ENCODE measurements at regions not wholly inside any gene's neighbourhood (a gene's known extent, or its start where the extent isn't known, plus 50 kb on each side); places are given as distances from the start of the nearest gene placed in this dataset.

DNA sequence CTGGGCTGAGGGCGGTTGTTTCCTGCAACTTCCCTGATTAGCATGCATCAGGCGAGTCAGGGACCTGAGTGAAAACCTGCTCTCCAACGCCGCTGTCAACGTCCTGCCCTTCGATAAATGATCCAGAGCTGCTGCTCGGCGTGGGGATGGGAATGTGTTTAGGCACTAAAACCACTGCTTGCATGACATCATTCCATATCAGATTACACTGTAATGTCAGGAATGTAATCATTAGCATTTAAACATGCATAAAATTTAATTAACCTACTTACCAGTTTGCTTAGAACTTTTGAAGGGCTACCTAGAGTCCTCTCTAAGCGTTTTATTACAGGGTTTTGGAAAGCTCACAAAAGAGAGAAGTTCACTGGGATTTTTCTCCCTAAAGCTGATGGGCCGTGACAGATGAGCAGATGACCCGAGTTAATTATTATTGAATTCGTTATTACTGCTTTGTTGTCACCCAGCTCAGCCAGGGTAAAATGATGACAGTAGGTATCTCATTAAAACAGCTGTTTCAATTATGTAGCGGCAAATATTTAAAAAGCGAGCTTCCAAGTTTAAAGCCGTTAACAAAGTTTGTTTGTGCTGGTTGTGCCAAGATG lies 685.6 kb upstream of the SALL3 start:
- Histone ChIP-seq H2AFZ (ENCODE audit: low read depth, low read length) (no peak overlapping the region), H3K4me2 (ENCODE audit: low read length, poor library complexity, severe bottlenecking) (no peak overlapping the region), H3K9me3 (ENCODE audit: control insufficient read depth, low read length) (peaks cover 6% of the 10 kb centered on the region), H2BK5ac (ENCODE audit: low read depth, low read length, poor library complexity, severe bottlenecking) (no peak overlapping the region), H2BK120ac (ENCODE audit: low read depth, low read length) (no peak overlapping the region), H3K4ac (ENCODE audit: low read depth in 1 of 2, low read length in 2 of 2) (no peak overlapping the region), H3K27me3 (ENCODE audit: control insufficient read depth in 1 of 2, insufficient read depth in 1 of 2, low read length in 2 of 2) (no peaks in the 10 kb centered on the region), H3K23ac (ENCODE audit: low read length in 2 of 2) (no peak overlapping the region), H3K14ac (ENCODE audit: low read length in 2 of 2) (no peak overlapping the region), H2BK15ac (ENCODE audit: low read depth, poor library complexity, severe bottlenecking) (no peak overlapping the region), H3K18ac (ENCODE audit: low read depth in 1 of 2, low read length in 2 of 2) (no peak overlapping the region), H3K36me3 (ENCODE audit: control insufficient read depth in 1 of 2, insufficient read depth in 2 of 2, low read depth in 1 of 2, low read length in 2 of 2) (no peaks in the 10 kb centered on the region), H3K9ac (ENCODE audit: low read length) (no peak overlapping the region), H3K27ac (ENCODE audit: low read length, poor library complexity, severe bottlenecking) (no peak overlapping the region), H3K4me1 (ENCODE audit: control insufficient read depth, insufficient read depth, low read depth, low read length) (peaks cover 2% of the 10 kb centered on the region), H4K91ac (ENCODE audit: low read length) (no peak overlapping the region), H3K79me1 (replicated peaks; ENCODE audit: low read length, poor library complexity, severe bottlenecking) (no peaks in the 10 kb centered on the region), H2AK5ac (ENCODE audit: low read length, severe bottlenecking) (no peak overlapping the region), H3K4me3 (ENCODE audit: insufficient read depth in 1 of 2, low read depth in 1 of 2, low read length in 2 of 2) (no peak overlapping the region), H4K8ac (ENCODE audit: low read length) (no peak overlapping the region), H2BK12ac (ENCODE audit: low read length in 2 of 2) (no peak overlapping the region)
- 67% methylated on average over 9 of the region's 15 CpGs for WGBS
- DNase-seq = no peak

DNA sequence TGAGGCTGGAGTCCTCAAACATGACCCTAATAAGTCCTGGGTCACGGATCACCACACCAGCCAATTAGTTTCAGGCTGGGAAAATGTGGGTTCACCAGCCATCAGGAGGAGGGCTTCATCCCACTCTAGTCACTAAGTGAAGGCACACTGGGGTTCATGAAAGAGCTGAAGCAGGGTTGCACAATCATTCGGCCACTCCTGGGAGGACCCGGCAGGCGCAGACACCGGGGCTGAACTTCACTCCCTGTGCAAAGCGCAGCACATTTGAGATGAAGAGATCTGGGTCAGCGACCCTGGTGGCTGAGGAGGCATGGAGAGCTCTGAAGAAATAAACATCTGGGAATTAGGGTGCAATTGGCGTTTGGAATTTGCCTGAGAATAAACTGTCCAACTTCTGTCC lies 684.4 kb upstream of the SALL3 start:
- Histone ChIP-seq H4K91ac (ENCODE audit: low read length) (no peak overlapping the region), H2BK15ac (ENCODE audit: low read depth, poor library complexity, severe bottlenecking) (no peak overlapping the region), H3K9ac (ENCODE audit: low read length) (no peak overlapping the region), H3K14ac (ENCODE audit: low read length in 2 of 2) (no peak overlapping the region), H2AK5ac (ENCODE audit: low read length, severe bottlenecking) (no peak overlapping the region), H3K27ac (ENCODE audit: low read length, poor library complexity, severe bottlenecking) (no peak overlapping the region), H3K18ac (ENCODE audit: low read depth in 1 of 2, low read length in 2 of 2) (no peak overlapping the region), H3K4me3 (ENCODE audit: insufficient read depth in 1 of 2, low read depth in 1 of 2, low read length in 2 of 2) (no peak overlapping the region), H3K79me1 (replicated peaks; ENCODE audit: low read length, poor library complexity, severe bottlenecking) (no peaks in the 10 kb centered on the region), H2BK5ac (ENCODE audit: low read depth, low read length, poor library complexity, severe bottlenecking) (no peak overlapping the region), H3K9me3 (ENCODE audit: control insufficient read depth, low read length) (peaks cover 3% of the 10 kb centered on the region), H2BK12ac (ENCODE audit: low read length in 2 of 2) (no peak overlapping the region), H3K23ac (ENCODE audit: low read length in 2 of 2) (no peak overlapping the region), H3K27me3 (ENCODE audit: control insufficient read depth in 1 of 2, insufficient read depth in 1 of 2, low read length in 2 of 2) (no peaks in the 10 kb centered on the region), H3K4ac (ENCODE audit: low read depth in 1 of 2, low read length in 2 of 2) (no peak overlapping the region), H3K4me1 (ENCODE audit: control insufficient read depth, insufficient read depth, low read depth, low read length) (peaks cover 2% of the 10 kb centered on the region), H3K4me2 (ENCODE audit: low read length, poor library complexity, severe bottlenecking) (no peak overlapping the region), H4K8ac (ENCODE audit: low read length) (no peak overlapping the region), H2AFZ (ENCODE audit: low read depth, low read length) (no peak overlapping the region), H3K36me3 (ENCODE audit: control insufficient read depth in 1 of 2, insufficient read depth in 2 of 2, low read depth in 1 of 2, low read length in 2 of 2) (no peaks in the 10 kb centered on the region), H2BK120ac (ENCODE audit: low read depth, low read length) (no peak overlapping the region)
- WGBS = 60% methylated on average over 8 of the region's 8 CpGs
- DNase-seq = no peak

DNA sequence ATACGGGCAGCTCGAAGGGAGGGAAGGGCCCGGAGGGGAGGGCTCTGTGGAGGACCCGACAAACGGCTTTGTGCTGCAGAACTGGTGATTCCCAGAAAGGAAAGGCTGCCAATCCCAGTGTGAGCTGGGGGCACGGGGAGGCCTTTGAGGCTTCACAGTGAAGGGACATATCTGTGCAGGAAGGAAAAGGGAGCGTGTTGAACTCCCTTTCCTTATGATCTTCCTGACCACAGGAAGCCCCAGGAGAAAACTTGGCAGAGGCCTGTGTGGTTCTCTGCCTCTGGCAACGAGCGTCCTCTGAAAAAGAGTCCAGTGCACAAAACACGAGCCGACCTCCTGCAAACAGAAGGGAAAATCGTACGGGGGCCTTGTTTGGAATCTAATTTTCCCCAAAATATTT lies 683.5 kb upstream of the SALL3 start:
- no peak overlapping the region for H2BK15ac ChIP-seq (ENCODE audit: low read depth, poor library complexity, severe bottlenecking)
- H2AK5ac ChIP-seq (ENCODE audit: low read length, severe bottlenecking) = no peak overlapping the region
- H3K18ac ChIP-seq (ENCODE audit: low read depth in 1 of 2, low read length in 2 of 2) = no peak overlapping the region
- H3K27ac ChIP-seq (ENCODE audit: low read length, poor library complexity, severe bottlenecking) = no peak overlapping the region
- H3K27me3 ChIP-seq (ENCODE audit: control insufficient read depth in 1 of 2, insufficient read depth in 1 of 2, low read length in 2 of 2) = no peaks in the 10 kb centered on the region
- H4K8ac ChIP-seq (ENCODE audit: low read length) = no peak overlapping the region
- no peak overlapping the region for H2BK120ac ChIP-seq (ENCODE audit: low read depth, low read length)
- H3K36me3 ChIP-seq (ENCODE audit: control insufficient read depth in 1 of 2, insufficient read depth in 2 of 2, low read depth in 1 of 2, low read length in 2 of 2) = no peaks in the 10 kb centered on the region
- H3K4me1 ChIP-seq (ENCODE audit: control insufficient read depth, insufficient read depth, low read depth, low read length) = peaks cover 2% of the 10 kb centered on the region
- H3K79me1 ChIP-seq (replicated peaks; ENCODE audit: low read length, poor library complexity, severe bottlenecking) = no peaks in the 10 kb centered on the region
- no peak overlapping the region for H2AFZ ChIP-seq (ENCODE audit: low read depth, low read length)
- H3K9ac ChIP-seq (ENCODE audit: low read length) = no peak overlapping the region
- DNase-seq = no peak
- 86% methylated on average over 11 of the region's 13 CpGs for WGBS
- no peak overlapping the region for H3K23ac ChIP-seq (ENCODE audit: low read length in 2 of 2)
- no peak overlapping the region for H4K91ac ChIP-seq (ENCODE audit: low read length)
- no peak overlapping the region for H3K4me2 ChIP-seq (ENCODE audit: low read length, poor library complexity, severe bottlenecking)
- H3K9me3 ChIP-seq (ENCODE audit: control insufficient read depth, low read length) = peaks cover under 1% of the 10 kb centered on the region
- H3K4me3 ChIP-seq (ENCODE audit: insufficient read depth in 1 of 2, low read depth in 1 of 2, low read length in 2 of 2) = no peak overlapping the region
- H3K14ac ChIP-seq (ENCODE audit: low read length in 2 of 2) = no peak overlapping the region
- no peak overlapping the region for H3K4ac ChIP-seq (ENCODE audit: low read depth in 1 of 2, low read length in 2 of 2)
- H2BK5ac ChIP-seq (ENCODE audit: low read depth, low read length, poor library complexity, severe bottlenecking) = no peak overlapping the region
- no peak overlapping the region for H2BK12ac ChIP-seq (ENCODE audit: low read length in 2 of 2)

DNA sequence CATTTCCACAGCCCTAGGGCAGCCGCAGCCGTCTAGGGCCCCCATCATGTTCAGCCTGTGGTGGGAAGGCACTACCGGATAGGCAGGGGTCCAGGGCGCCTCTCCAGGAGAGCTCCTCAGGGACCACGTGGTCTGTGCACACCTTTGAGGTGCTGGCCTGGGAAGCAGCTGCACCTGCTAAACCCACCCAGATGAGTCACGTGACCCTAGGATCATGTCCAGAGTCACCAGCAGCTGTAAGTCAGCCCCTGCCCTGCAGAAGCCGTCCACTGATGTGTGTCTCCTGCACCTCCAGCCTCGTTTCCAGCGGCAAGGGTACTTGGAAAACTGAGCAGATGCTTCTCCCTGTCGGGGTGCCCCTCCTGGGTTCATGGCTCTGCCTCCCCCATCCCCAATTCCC lies 682.6 kb upstream of the SALL3 start:
- Histone ChIP-seq H3K27ac (ENCODE audit: low read length, poor library complexity, severe bottlenecking) (no peak overlapping the region), H3K79me1 (replicated peaks; ENCODE audit: low read length, poor library complexity, severe bottlenecking) (no peaks in the 10 kb centered on the region), H2AK5ac (ENCODE audit: low read length, severe bottlenecking) (no peak overlapping the region), H3K27me3 (ENCODE audit: control insufficient read depth in 1 of 2, insufficient read depth in 1 of 2, low read length in 2 of 2) (no peaks in the 10 kb centered on the region), H2BK15ac (ENCODE audit: low read depth, poor library complexity, severe bottlenecking) (no peak overlapping the region), H3K4me3 (ENCODE audit: insufficient read depth in 1 of 2, low read depth in 1 of 2, low read length in 2 of 2) (peak overlapping the region in 1 of 2 experiments; percentile 37), H2BK120ac (ENCODE audit: low read depth, low read length) (no peak overlapping the region), H2BK12ac (ENCODE audit: low read length in 2 of 2) (no peak overlapping the region), H3K4me1 (ENCODE audit: control insufficient read depth, insufficient read depth, low read depth, low read length) (peaks cover 2% of the 10 kb centered on the region), H3K9me3 (ENCODE audit: control insufficient read depth, low read length) (no peaks in the 10 kb centered on the region), H3K4ac (ENCODE audit: low read depth in 1 of 2, low read length in 2 of 2) (no peak overlapping the region), H3K14ac (ENCODE audit: low read length in 2 of 2) (no peak overlapping the region), H3K36me3 (ENCODE audit: control insufficient read depth in 1 of 2, insufficient read depth in 2 of 2, low read depth in 1 of 2, low read length in 2 of 2) (no peaks in the 10 kb centered on the region), H2AFZ (ENCODE audit: low read depth, low read length) (no peak overlapping the region), H3K23ac (ENCODE audit: low read length in 2 of 2) (no peak overlapping the region), H3K18ac (ENCODE audit: low read depth in 1 of 2, low read length in 2 of 2) (no peak overlapping the region), H3K4me2 (ENCODE audit: low read length, poor library complexity, severe bottlenecking) (no peak overlapping the region), H3K9ac (ENCODE audit: low read length) (no peak overlapping the region), H2BK5ac (ENCODE audit: low read depth, low read length, poor library complexity, severe bottlenecking) (no peak overlapping the region), H4K8ac (ENCODE audit: low read length) (no peak overlapping the region), H4K91ac (ENCODE audit: low read length) (peak overlapping the region; percentile 35)
- 72% methylated on average over 10 of the region's 10 CpGs for WGBS
- no peak for DNase-seq

All from mesenchymal stem cell (in vitro differentiated cells and primary cell).